Endothelial cell of umbilical vein (primary cell): ENCODE measurements at regions not wholly inside any gene's neighbourhood (a gene's known extent, or its start where the extent isn't known, plus 50 kb on each side); places are given as distances from the start of the nearest gene placed in this dataset.

Experiments used
- BruUV-seq: library from RNA; stranded (reverse); fragments of 400-500 nt; replicated peaks from 2 replicates; lab custom pipeline; 2021; lab: Mats Ljungman, UMichigan
- CTCF ChIA-PET: fragments of 300-600, 350-600 bp; sonication (Branson Sonifier 250); formaldehyde crosslinking; loops from one replicate; lab custom pipeline; 2021; ENCODE audit warnings: antibody characterized with exemption, inconsistent platforms; lab: Charles Lee
- POLR2A ChIA-PET: fragments of 300-600, 350-600 bp; sonication (Branson Sonifier 250); formaldehyde crosslinking; loops from one replicate; lab custom pipeline; 2021; ENCODE audit warnings: antibody characterized with exemption, inconsistent platforms; lab: Charles Lee
- DNase-seq: peaks from one replicate; pipeline ENCODE4 v3.0.0-alpha.2; 2011; ENCODE audit warnings: low read depth, low spot score
- FAIRE-seq: peaks from 2 replicates; lab custom pipeline; 2011; peaks lifted over from hg19 to GRCh38; lab: Jason Lieb, UNC
- H2AFZ ChIP-seq: 2 replicates; pipeline ENCODE4 v1.6.0; 2012; ENCODE audit warnings: low read depth, low read length, control low read depth, inconsistent platforms
- H3K27ac ChIP-seq: 2 replicates; pipeline ENCODE4 v1.5.1; 2011; ENCODE audit warnings: low read depth, mild to moderate bottlenecking, control low read depth, low read length, moderate library complexity; ENCODE audit not compliant: insufficient read depth
- H3K27me3 ChIP-seq, 2 experiments: 2 replicates each; pipeline versions ENCODE4 v1.6.0 to v1.6.1; 2011; ENCODE audit warnings: low read length in 2 of 2, mixed read lengths in 1 of 2; ENCODE audit not compliant: control insufficient read depth in 2 of 2, insufficient read depth in 2 of 2
- H3K36me3 ChIP-seq, 2 experiments: 2 replicates in 1 of 2; 3 replicates in 1 of 2; pipeline ENCODE4 v1.5.1; 2011; ENCODE audit warnings: low read length in 2 of 2, mild to moderate bottlenecking in 1 of 2, moderate library complexity in 1 of 2; ENCODE audit not compliant: control insufficient read depth in 2 of 2, insufficient read depth in 2 of 2; ENCODE audit errors: extremely low read depth in 1 of 2
- H3K4me1 ChIP-seq: 3 replicates; pipeline ENCODE4 v1.5.1; 2011; ENCODE audit warnings: mild to moderate bottlenecking, low read length; ENCODE audit not compliant: control insufficient read depth, insufficient read depth; ENCODE audit errors: extremely low read depth
- H3K4me2 ChIP-seq: 2 replicates; pipeline ENCODE4 v1.6.1; 2011; ENCODE audit warnings: low read length, control low read depth, mixed read lengths; ENCODE audit not compliant: insufficient read depth
- H3K4me3 ChIP-seq, 3 experiments: fragments of 200-600 bp in 1 of 3; sonication (generic), shearing (Covaris generic) in 1 of 3; replicated peaks in 1 of 3; 2 replicates each; pipeline ENCODE4 v1.5.1; 2011 to 2016; ENCODE audit warnings: control low read depth in 3 of 3, low read length in 3 of 3, mild to moderate bottlenecking in 2 of 3, inconsistent platforms in 1 of 3, low read depth in 1 of 3, moderate library complexity in 1 of 3; ENCODE audit not compliant: insufficient read depth in 1 of 3
- H3K79me2 ChIP-seq: 2 replicates; pipeline ENCODE4 v1.6.0; 2012; ENCODE audit warnings: low read length, inconsistent platforms; ENCODE audit not compliant: control insufficient read depth, insufficient read depth
- H3K9ac ChIP-seq: replicated peaks from 2 replicates; pipeline ENCODE3; 2011; ENCODE audit warnings: low read length, control low read depth; ENCODE audit not compliant: insufficient read depth; ENCODE audit errors: extremely low read depth
- H3K9me1 ChIP-seq: replicated peaks from 3 replicates; pipeline ENCODE4 v1.6.0; 2011; ENCODE audit warnings: mild to moderate bottlenecking, low read length; ENCODE audit not compliant: control insufficient read depth, insufficient read depth; ENCODE audit errors: extremely low read depth
- H3K9me3 ChIP-seq: replicated peaks from 2 replicates; pipeline ENCODE4 v1.5.1; 2012; ENCODE audit warnings: low read length, inconsistent platforms; ENCODE audit not compliant: control insufficient read depth, insufficient read depth
- H4K20me1 ChIP-seq: replicated peaks from 2 replicates; pipeline ENCODE3; 2011; ENCODE audit warnings: mild to moderate bottlenecking, low read length; ENCODE audit not compliant: control insufficient read depth, insufficient read depth; ENCODE audit errors: extremely low read depth
- EZH2 ChIP-seq: IDR thresholded peaks from 2 replicates; pipeline ENCODE4 v1.6.1; 2012; ENCODE audit warnings: borderline replicate concordance, low read depth, mild to moderate bottlenecking, moderate library complexity, low read length, inconsistent platforms; ENCODE audit not compliant: severe bottlenecking
- FOS ChIP-seq: IDR thresholded peaks from 2 replicates; pipeline ENCODE4 v1.6.1; 2011; ENCODE audit warnings: mild to moderate bottlenecking, low read length, moderate library complexity, borderline replicate concordance; ENCODE audit not compliant: insufficient read depth
- GATA2 ChIP-seq: IDR thresholded peaks from 2 replicates; pipeline ENCODE4 v1.7.0; 2011; ENCODE audit warnings: low read depth, mild to moderate bottlenecking, moderate library complexity, mixed read lengths, low read length; ENCODE audit not compliant: insufficient read length, insufficient read depth
- JUN ChIP-seq: IDR thresholded peaks from 2 replicates; pipeline ENCODE4 v1.6.1; 2011; ENCODE audit warnings: borderline replicate concordance, low read depth; ENCODE audit not compliant: insufficient read length, insufficient read depth
- MYC ChIP-seq: IDR thresholded peaks from one replicate; pipeline ENCODE4 v1.6.1; 2011; ENCODE audit warnings: mild to moderate bottlenecking, low read depth, low read length
- POLR2A ChIP-seq: IDR thresholded peaks from 2 replicates; pipeline ENCODE4 v1.6.1; 2012; ENCODE audit warnings: low read depth, mild to moderate bottlenecking, control low read depth, low read length
- POLR2AphosphoS5 ChIP-seq: IDR thresholded peaks from 2 replicates; pipeline ENCODE4 v1.6.1; 2012; ENCODE audit warnings: low read depth, mild to moderate bottlenecking, control low read depth, low read length, moderate library complexity; ENCODE audit not compliant: insufficient read depth
- dilution Hi-C: fragments of 300-500 bp; cut with MboI; formaldehyde crosslinking; loops from one replicate; pipeline ENCODE4 v1.15.0; 2019; ENCODE audit warnings: low sequenced_read_pairs; ENCODE audit not compliant: extremely low pct_ligation_motif_present
- intact Hi-C: fragments of 100-400 bp; cut with micrococcal nuclease; formaldehyde crosslinking; loops from one replicate; pipeline ENCODE4 v1.10.0; 2022
- TF ChIP-seq, protein P1 (sequence below): IDR thresholded peaks from 2 replicates; pipeline ENCODE4 v1.6.1; 2011; ENCODE audit not compliant: insufficient read depth, insufficient read length
- TF ChIP-seq, protein P2 (sequence below), 2 donors: IDR thresholded peaks; 1 replicate in 1 of 2; 2 replicates in 1 of 2; pipeline ENCODE4 v1.5.1; 2011; ENCODE audit warnings: low read length in 2 of 2, mild to moderate bottlenecking in 2 of 2, moderate library complexity in 2 of 2, control low read depth in 1 of 2, inconsistent platforms in 1 of 2, low read depth in 1 of 2; ENCODE audit not compliant: insufficient read depth in 1 of 2; ENCODE audit errors: extremely low read depth in 1 of 2

- Histone ChIP-seq H4K20me1 (no peaks in the 10 kb centered on the region), H3K4me2 (no peak overlapping the region), H3K36me3 (no peaks in the 10 kb centered on the region), H3K9me3 (no peaks in the 10 kb centered on the region), H3K27ac (no peak overlapping the region), H3K4me1 (no peaks in the 10 kb centered on the region), H3K9me1 (no peaks in the 10 kb centered on the region), H3K4me3 (no peak overlapping the region), H3K27me3 (no peaks in the 10 kb centered on the region), H3K79me2 (no peaks in the 10 kb centered on the region), H3K9ac (no peak overlapping the region), H2AFZ (no peak overlapping the region)
- ChIA-PET POLR2A (no interaction called here), CTCF (no interaction called here)
- no TSS peak for BruUV-seq
- FAIRE-seq (no peak), DNase-seq (no peak)
- dilution Hi-C loops, result no loop called here
- no peak for TF ChIP-seq GATA2
- no peak for TF ChIP-seq POLR2A
- no peak for TF ChIP-seq EZH2
- TF ChIP-seq, protein P1, sequence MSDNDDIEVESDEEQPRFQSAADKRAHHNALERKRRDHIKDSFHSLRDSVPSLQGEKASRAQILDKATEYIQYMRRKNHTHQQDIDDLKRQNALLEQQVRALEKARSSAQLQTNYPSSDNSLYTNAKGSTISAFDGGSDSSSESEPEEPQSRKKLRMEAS, result no peak
- TF ChIP-seq POLR2AphosphoS5, result no peak
- TF ChIP-seq JUN, result no peak
- TF ChIP-seq, protein P2, sequence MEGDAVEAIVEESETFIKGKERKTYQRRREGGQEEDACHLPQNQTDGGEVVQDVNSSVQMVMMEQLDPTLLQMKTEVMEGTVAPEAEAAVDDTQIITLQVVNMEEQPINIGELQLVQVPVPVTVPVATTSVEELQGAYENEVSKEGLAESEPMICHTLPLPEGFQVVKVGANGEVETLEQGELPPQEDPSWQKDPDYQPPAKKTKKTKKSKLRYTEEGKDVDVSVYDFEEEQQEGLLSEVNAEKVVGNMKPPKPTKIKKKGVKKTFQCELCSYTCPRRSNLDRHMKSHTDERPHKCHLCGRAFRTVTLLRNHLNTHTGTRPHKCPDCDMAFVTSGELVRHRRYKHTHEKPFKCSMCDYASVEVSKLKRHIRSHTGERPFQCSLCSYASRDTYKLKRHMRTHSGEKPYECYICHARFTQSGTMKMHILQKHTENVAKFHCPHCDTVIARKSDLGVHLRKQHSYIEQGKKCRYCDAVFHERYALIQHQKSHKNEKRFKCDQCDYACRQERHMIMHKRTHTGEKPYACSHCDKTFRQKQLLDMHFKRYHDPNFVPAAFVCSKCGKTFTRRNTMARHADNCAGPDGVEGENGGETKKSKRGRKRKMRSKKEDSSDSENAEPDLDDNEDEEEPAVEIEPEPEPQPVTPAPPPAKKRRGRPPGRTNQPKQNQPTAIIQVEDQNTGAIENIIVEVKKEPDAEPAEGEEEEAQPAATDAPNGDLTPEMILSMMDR (IDR thresholded peaks at IDR 0.05; ENCODE audit: extremely low read depth in 1 of 2, insufficient read depth in 1 of 2, low read depth in 1 of 2, low read length in 2 of 2), result no peak
- TF ChIP-seq MYC, result no peak
- no peak for TF ChIP-seq FOS
- intact Hi-C loops, result no loop called here
These were observed 870.3 kb upstream of the RAG2 start for GRCh38 chr11:37468344-37468743.
